Peyer's patch (tissue), 4 donors: ENCODE measurements at regions not wholly inside any gene's neighbourhood (a gene's known extent, or its start where the extent isn't known, plus 50 kb on each side); places are given as distances from the start of the nearest gene placed in this dataset.

Experiments used
- DNase-seq, 3 donors: peaks; one replicate each; pipeline ENCODE4 v3.0.0-alpha.2; 2017 to 2019
- H3K27ac ChIP-seq, 4 donors: fragments of 200-600 bp; sonication (generic); one replicate each; pipeline ENCODE4 v1.5.1; 2016 to 2019
- H3K27me3 ChIP-seq, 2 donors: fragments of 200-600 bp; sonication (generic); one replicate each; pipeline ENCODE4 v1.5.1; 2019
- H3K36me3 ChIP-seq, 3 donors: fragments of 200-600 bp; sonication (generic); one replicate each; pipeline ENCODE4 v1.5.1; 2016 to 2019
- H3K4me1 ChIP-seq, 4 donors: fragments of 200-600 bp; sonication (generic); one replicate each; pipeline ENCODE4 v1.5.1; 2016 to 2019
- H3K4me3 ChIP-seq, 4 donors: fragments of 200-600 bp; sonication (generic); 1 replicate in 3 of 4; 2 replicates in 1 of 4; pipeline ENCODE4 v1.5.1; 2016 to 2019; ENCODE audit warnings: mild to moderate bottlenecking in 1 of 4
- H3K9me3 ChIP-seq, 4 donors: fragments of 200-600 bp; sonication (generic); one replicate each; pipeline ENCODE4 v1.5.1; 2016 to 2019; ENCODE audit warnings: mild to moderate bottlenecking in 1 of 4
- POLR2A ChIP-seq, 2 donors: fragments of 450-650 bp; IDR thresholded peaks; one replicate each; pipeline ENCODE4 v1.5.1; 2017; ENCODE audit warnings: antibody characterized with exemption in 2 of 2, mild to moderate bottlenecking in 2 of 2, moderate library complexity in 2 of 2
- TF ChIP-seq, protein P1 (sequence below), 6 experiments: fragments of 450-650 bp in 4 of 6; fragments of 200-600 bp in 2 of 6; sonication (generic) in 1 of 6; IDR thresholded peaks; one replicate each; pipeline ENCODE4 v1.5.1; 2017 to 2019; ENCODE audit warnings: antibody characterized with exemption in 6 of 6, mild to moderate bottlenecking in 3 of 6, moderate library complexity in 1 of 6

- Histone ChIP-seq H3K9me3 (no peaks in the 10 kb centered on the region), H3K36me3 (no peaks in the 10 kb centered on the region), H3K27ac (no peak overlapping the region), H3K27me3 (no peaks in the 10 kb centered on the region), H3K4me3 (no peak overlapping the region), H3K4me1 (no peaks in the 10 kb centered on the region)
- DNase-seq, result peak in 1 of 3 donors; percentile 6
- TF ChIP-seq, protein P1, sequence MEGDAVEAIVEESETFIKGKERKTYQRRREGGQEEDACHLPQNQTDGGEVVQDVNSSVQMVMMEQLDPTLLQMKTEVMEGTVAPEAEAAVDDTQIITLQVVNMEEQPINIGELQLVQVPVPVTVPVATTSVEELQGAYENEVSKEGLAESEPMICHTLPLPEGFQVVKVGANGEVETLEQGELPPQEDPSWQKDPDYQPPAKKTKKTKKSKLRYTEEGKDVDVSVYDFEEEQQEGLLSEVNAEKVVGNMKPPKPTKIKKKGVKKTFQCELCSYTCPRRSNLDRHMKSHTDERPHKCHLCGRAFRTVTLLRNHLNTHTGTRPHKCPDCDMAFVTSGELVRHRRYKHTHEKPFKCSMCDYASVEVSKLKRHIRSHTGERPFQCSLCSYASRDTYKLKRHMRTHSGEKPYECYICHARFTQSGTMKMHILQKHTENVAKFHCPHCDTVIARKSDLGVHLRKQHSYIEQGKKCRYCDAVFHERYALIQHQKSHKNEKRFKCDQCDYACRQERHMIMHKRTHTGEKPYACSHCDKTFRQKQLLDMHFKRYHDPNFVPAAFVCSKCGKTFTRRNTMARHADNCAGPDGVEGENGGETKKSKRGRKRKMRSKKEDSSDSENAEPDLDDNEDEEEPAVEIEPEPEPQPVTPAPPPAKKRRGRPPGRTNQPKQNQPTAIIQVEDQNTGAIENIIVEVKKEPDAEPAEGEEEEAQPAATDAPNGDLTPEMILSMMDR (IDR thresholded peaks at IDR 0.05), result no peak
- no peak for TF ChIP-seq POLR2A (IDR thresholded peaks at IDR 0.05)
Measured at GRCh38 chr2:61623747-61624146, 85.6 kb upstream of the XPO1 start.

GRCh38 chr2:61620244-61621159, 82.3 kb upstream of the XPO1 start:
- H3K36me3 ChIP-seq, result no peaks in the 10 kb centered on the region
- no peak overlapping the region for H3K4me3 ChIP-seq
- DNase-seq, result peak in 1 of 3 donors; percentile 45
- H3K27ac ChIP-seq, result no peak overlapping the region
- TF ChIP-seq, protein P1 (IDR thresholded peaks at IDR 0.05), result no peak
- no peak for TF ChIP-seq POLR2A (IDR thresholded peaks at IDR 0.05)
- no peaks in the 10 kb centered on the region for H3K9me3 ChIP-seq
- H3K27me3 ChIP-seq, result no peaks in the 10 kb centered on the region
- no peaks in the 10 kb centered on the region for H3K4me1 ChIP-seq

GRCh38 chr2:61619561-61619960, 81.4 kb upstream of the XPO1 start:
- TF ChIP-seq, protein P1 (IDR thresholded peaks at IDR 0.05), result no peak
- H3K27ac ChIP-seq, result no peak overlapping the region
- H3K9me3 ChIP-seq, result no peaks in the 10 kb centered on the region
- no peaks in the 10 kb centered on the region for H3K4me1 ChIP-seq
- peak in 1 of 3 donors; percentile 10 for DNase-seq
- H3K4me3 ChIP-seq, result no peak overlapping the region
- no peaks in the 10 kb centered on the region for H3K36me3 ChIP-seq
- H3K27me3 ChIP-seq, result no peaks in the 10 kb centered on the region

GRCh38 chr2:61617610-61618009, 79.5 kb upstream of the XPO1 start:
- no peaks in the 10 kb centered on the region for H3K9me3 ChIP-seq
- TF ChIP-seq POLR2A (IDR thresholded peaks at IDR 0.05), result no peak
- TF ChIP-seq, protein P1 (IDR thresholded peaks at IDR 0.05), result no peak
- peak in 1 of 3 donors; percentile 15 for DNase-seq
- H3K27me3 ChIP-seq, result no peaks in the 10 kb centered on the region
- H3K4me3 ChIP-seq, result no peak overlapping the region
- H3K36me3 ChIP-seq, result no peaks in the 10 kb centered on the region
- no peak overlapping the region for H3K27ac ChIP-seq
- H3K4me1 ChIP-seq, result no peaks in the 10 kb centered on the region

DNA sequence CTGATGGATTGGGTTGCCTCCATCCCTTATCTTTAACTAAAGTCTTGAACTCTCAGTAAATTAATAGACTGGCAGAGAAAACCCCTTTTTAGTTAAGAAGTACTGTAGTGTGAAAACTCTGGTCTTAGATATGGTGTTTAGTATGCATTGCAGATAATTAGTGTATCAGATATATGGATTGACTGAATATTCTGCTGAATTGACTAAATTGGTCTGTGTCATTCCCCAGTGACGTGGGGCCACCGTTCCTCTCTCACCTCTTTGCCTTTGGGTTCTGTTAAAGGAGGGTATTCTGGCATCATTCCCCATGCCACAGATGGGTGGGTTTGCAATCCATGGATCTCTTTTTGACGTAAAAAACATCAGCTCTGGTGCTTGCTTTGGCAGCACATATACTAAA, 67.1 kb upstream of the XPO1 start:
- H3K4me3 ChIP-seq, result no peak overlapping the region
- H3K9me3 ChIP-seq, result no peaks in the 10 kb centered on the region
- DNase-seq, result peak in 1 of 3 donors; percentile 3
- no peaks in the 10 kb centered on the region for H3K36me3 ChIP-seq
- TF ChIP-seq POLR2A (IDR thresholded peaks at IDR 0.05), result no peak
- TF ChIP-seq, protein P1 (IDR thresholded peaks at IDR 0.05), result no peak
- no peaks in the 10 kb centered on the region for H3K4me1 ChIP-seq
- H3K27ac ChIP-seq, result no peak overlapping the region
- no peaks in the 10 kb centered on the region for H3K27me3 ChIP-seq
